Smooth muscle cell (in vitro differentiated cells): ENCODE measurements at regions not wholly inside any gene's neighbourhood (a gene's known extent, or its start where the extent isn't known, plus 50 kb on each side); places are given as distances from the start of the nearest gene placed in this dataset. TPM values are rescaled to one million over a fixed set of nuclear protein-coding genes. Genes with fewer than 3 reads are reported as not detected.

Source experiments
- small RNA-seq: library from RNA; depleted of rRNA; stranded (forward); fragments of <200 nt; gene quantifications from one replicate; pipeline ENCODE3, GENCODE V24; 2014

Small RNA genes lying in the stretch of these regions (small RNA-seq; reads per million reads assigned to genes)
- not detected for gene RN7SL797P
